ENCODE measurements at regions not wholly inside any gene's neighbourhood (a gene's known extent, or its start where the extent isn't known, plus 50 kb on each side); places are given as distances from the start of the nearest gene placed in this dataset.

GRCh38 chr5:155822177-155822576 lies 504.8 kb upstream of the SGCD start:
- POLR2A ChIA-PET (ENCODE audit: partially characterized antibody) = no interaction called here
- Histone ChIP-seq H3K56ac (replicated peaks; ENCODE audit: insufficient read length, low read depth, low read length) (no peak overlapping the region), H2BK15ac (ENCODE audit: low read length) (no peak overlapping the region), H3K4ac (replicated peaks; ENCODE audit: insufficient read length, low read depth, low read length) (no peak overlapping the region), H3K14ac (ENCODE audit: insufficient read length) (no peak overlapping the region), H3K36me3 (ENCODE audit: control insufficient read depth in 2 of 4, insufficient read depth in 4 of 4, low read length in 3 of 4) (no peaks in the 10 kb centered on the region), H3K23me2 (ENCODE audit: low read depth, low read length) (no peaks in the 10 kb centered on the region), H3K4me1 (replicated peaks in 1 of 4; ENCODE audit: control insufficient read depth in 3 of 4, insufficient read depth in 4 of 4, low read length in 3 of 4) (no peaks in the 10 kb centered on the region), H3K27ac (ENCODE audit: low read depth, low read length) (no peak overlapping the region), H3K79me1 (ENCODE audit: low read depth, low read length) (no peaks in the 10 kb centered on the region), H3K4me3 (ENCODE audit: extremely low read depth in 1 of 4, insufficient read depth in 2 of 4, low read depth in 3 of 4, low read length in 4 of 4) (no peak overlapping the region), H3K4me2 (ENCODE audit: insufficient read depth in 1 of 2, low read depth in 2 of 2, low read length in 2 of 2) (no peak overlapping the region), H3K18ac (ENCODE audit: extremely low read depth, low read length) (no peak overlapping the region), H3K79me2 (ENCODE audit: control insufficient read depth in 1 of 2, insufficient read depth in 2 of 2, low read length in 2 of 2) (no peaks in the 10 kb centered on the region), H2AK5ac (ENCODE audit: low read depth, low read length) (no peak overlapping the region), H4K20me1 (replicated peaks in 1 of 2; ENCODE audit: control insufficient read depth in 1 of 2, insufficient read depth in 2 of 2, low read length in 2 of 2) (no peaks in the 10 kb centered on the region), H2BK120ac (replicated peaks; ENCODE audit: low read depth, low read length) (no peak overlapping the region), H4K91ac (replicated peaks; ENCODE audit: insufficient read length, low read length) (no peak overlapping the region), H3K27me3 (replicated peaks in 1 of 4; ENCODE audit: control insufficient read depth in 3 of 4, extremely low read depth in 1 of 4, insufficient read depth in 3 of 4, low read length in 3 of 4) (no peaks in the 10 kb centered on the region), H2BK5ac (ENCODE audit: low read depth, low read length) (no peak overlapping the region), H2BK20ac (ENCODE audit: low read length) (no peak overlapping the region), H4K5ac (ENCODE audit: insufficient read length, low read depth, low read length) (no peak overlapping the region), H2AFZ (ENCODE audit: low read length) (no peak overlapping the region), H2BK12ac (ENCODE audit: low read depth, low read length) (no peak overlapping the region), H3K9me3 (ENCODE audit: insufficient read depth in 2 of 2, low read depth in 1 of 2, low read length in 1 of 2) (no peaks in the 10 kb centered on the region), H3K23ac (ENCODE audit: insufficient read length) (no peak overlapping the region), H3K9ac (replicated peaks in 1 of 4; ENCODE audit: extremely low read depth in 1 of 4, low read depth in 3 of 4, low read length in 3 of 4) (no peak overlapping the region), H4K8ac (ENCODE audit: extremely low read depth, insufficient read depth, low read length) (no peak overlapping the region)
- CTCF ChIA-PET (ENCODE audit: partially characterized antibody) = interaction anchor here (0.7 to 2.2 kb wide), 6 partner anchors 9 to 278 kb away, joined by 3 to 9 read pairs (median 3); no protein-coding TSS in a partner anchor
- DNase-seq (ENCODE audit: low read depth in 1 of 2, low spot score in 2 of 2) (no peak), FAIRE-seq (no peak)
- 66% methylated on average over 3 of the region's 3 CpGs; no CpG with 5 or more reads in 1 of the 2 experiments for WGBS, 2 experiments (ENCODE audit: extremely low coverage in 1 of 2, insufficient coverage in 1 of 2, insufficient read length in 1 of 2, insufficient replicate concordance in 2 of 2, low coverage in 1 of 2, low lambda C conversion rate in 2 of 2, missing lambda C conversion rate in 1 of 2)
- TF ChIP-seq, protein P1, sequence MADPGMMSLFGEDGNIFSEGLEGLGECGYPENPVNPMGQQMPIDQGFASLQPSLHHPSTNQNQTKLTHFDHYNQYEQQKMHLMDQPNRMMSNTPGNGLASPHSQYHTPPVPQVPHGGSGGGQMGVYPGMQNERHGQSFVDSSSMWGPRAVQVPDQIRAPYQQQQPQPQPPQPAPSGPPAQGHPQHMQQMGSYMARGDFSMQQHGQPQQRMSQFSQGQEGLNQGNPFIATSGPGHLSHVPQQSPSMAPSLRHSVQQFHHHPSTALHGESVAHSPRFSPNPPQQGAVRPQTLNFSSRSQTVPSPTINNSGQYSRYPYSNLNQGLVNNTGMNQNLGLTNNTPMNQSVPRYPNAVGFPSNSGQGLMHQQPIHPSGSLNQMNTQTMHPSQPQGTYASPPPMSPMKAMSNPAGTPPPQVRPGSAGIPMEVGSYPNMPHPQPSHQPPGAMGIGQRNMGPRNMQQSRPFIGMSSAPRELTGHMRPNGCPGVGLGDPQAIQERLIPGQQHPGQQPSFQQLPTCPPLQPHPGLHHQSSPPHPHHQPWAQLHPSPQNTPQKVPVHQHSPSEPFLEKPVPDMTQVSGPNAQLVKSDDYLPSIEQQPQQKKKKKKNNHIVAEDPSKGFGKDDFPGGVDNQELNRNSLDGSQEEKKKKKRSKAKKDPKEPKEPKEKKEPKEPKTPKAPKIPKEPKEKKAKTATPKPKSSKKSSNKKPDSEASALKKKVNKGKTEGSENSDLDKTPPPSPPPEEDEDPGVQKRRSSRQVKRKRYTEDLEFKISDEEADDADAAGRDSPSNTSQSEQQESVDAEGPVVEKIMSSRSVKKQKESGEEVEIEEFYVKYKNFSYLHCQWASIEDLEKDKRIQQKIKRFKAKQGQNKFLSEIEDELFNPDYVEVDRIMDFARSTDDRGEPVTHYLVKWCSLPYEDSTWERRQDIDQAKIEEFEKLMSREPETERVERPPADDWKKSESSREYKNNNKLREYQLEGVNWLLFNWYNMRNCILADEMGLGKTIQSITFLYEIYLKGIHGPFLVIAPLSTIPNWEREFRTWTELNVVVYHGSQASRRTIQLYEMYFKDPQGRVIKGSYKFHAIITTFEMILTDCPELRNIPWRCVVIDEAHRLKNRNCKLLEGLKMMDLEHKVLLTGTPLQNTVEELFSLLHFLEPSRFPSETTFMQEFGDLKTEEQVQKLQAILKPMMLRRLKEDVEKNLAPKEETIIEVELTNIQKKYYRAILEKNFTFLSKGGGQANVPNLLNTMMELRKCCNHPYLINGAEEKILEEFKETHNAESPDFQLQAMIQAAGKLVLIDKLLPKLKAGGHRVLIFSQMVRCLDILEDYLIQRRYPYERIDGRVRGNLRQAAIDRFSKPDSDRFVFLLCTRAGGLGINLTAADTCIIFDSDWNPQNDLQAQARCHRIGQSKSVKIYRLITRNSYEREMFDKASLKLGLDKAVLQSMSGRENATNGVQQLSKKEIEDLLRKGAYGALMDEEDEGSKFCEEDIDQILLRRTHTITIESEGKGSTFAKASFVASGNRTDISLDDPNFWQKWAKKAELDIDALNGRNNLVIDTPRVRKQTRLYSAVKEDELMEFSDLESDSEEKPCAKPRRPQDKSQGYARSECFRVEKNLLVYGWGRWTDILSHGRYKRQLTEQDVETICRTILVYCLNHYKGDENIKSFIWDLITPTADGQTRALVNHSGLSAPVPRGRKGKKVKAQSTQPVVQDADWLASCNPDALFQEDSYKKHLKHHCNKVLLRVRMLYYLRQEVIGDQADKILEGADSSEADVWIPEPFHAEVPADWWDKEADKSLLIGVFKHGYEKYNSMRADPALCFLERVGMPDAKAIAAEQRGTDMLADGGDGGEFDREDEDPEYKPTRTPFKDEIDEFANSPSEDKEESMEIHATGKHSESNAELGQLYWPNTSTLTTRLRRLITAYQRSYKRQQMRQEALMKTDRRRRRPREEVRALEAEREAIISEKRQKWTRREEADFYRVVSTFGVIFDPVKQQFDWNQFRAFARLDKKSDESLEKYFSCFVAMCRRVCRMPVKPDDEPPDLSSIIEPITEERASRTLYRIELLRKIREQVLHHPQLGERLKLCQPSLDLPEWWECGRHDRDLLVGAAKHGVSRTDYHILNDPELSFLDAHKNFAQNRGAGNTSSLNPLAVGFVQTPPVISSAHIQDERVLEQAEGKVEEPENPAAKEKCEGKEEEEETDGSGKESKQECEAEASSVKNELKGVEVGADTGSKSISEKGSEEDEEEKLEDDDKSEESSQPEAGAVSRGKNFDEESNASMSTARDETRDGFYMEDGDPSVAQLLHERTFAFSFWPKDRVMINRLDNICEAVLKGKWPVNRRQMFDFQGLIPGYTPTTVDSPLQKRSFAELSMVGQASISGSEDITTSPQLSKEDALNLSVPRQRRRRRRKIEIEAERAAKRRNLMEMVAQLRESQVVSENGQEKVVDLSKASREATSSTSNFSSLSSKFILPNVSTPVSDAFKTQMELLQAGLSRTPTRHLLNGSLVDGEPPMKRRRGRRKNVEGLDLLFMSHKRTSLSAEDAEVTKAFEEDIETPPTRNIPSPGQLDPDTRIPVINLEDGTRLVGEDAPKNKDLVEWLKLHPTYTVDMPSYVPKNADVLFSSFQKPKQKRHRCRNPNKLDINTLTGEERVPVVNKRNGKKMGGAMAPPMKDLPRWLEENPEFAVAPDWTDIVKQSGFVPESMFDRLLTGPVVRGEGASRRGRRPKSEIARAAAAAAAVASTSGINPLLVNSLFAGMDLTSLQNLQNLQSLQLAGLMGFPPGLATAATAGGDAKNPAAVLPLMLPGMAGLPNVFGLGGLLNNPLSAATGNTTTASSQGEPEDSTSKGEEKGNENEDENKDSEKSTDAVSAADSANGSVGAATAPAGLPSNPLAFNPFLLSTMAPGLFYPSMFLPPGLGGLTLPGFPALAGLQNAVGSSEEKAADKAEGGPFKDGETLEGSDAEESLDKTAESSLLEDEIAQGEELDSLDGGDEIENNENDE (IDR thresholded peaks at IDR 0.05; ENCODE audit: insufficient replicate concordance, low read length) = no peak

Measured in H1 (cell line).